ENCODE measurements at regions not wholly inside any gene's neighbourhood (a gene's known extent, or its start where the extent isn't known, plus 50 kb on each side); places are given as distances from the start of the nearest gene placed in this dataset.

- no peak overlapping the region for H3K56ac ChIP-seq (ENCODE audit: extremely low read depth, insufficient read depth, low read length)
- no peak overlapping the region for H4K8ac ChIP-seq (ENCODE audit: low read depth in 2 of 2, low read length in 2 of 2)
- no peak overlapping the region for H3K4me3 ChIP-seq (ENCODE audit: insufficient read depth, low read depth, low read length)
- H2AK5ac ChIP-seq (ENCODE audit: low read depth, low read length) = no peak overlapping the region
- H4K5ac ChIP-seq (ENCODE audit: low read depth, low read length) = no peak overlapping the region
- intact Hi-C loops (cut with micrococcal nuclease) (no loop called here), in situ Hi-C loops (cut with MboI; ENCODE audit: low sequenced_read_pairs) (loop anchor here (10.0 kb wide), 1 partner anchor 911 kb away; no protein-coding TSS in a partner anchor), dilution Hi-C loops (cut with HindIII; ENCODE audit: low sequenced_read_pairs, unreplicated experiment) (no loop called here)
- 12% methylated on average over 4 of the region's 13 CpGs; no CpG with 5 or more reads in 1 of the 2 experiments for WGBS, 2 experiments (ENCODE audit: extremely low coverage in 2 of 2, insufficient read length in 1 of 2)
- H3K9me1 ChIP-seq (ENCODE audit: insufficient read depth, low read length) = no peaks in the 10 kb centered on the region
- H3K9ac ChIP-seq (ENCODE audit: low read depth, low read length) = no peak overlapping the region
- H3K4me1 ChIP-seq (ENCODE audit: control insufficient read depth, insufficient read depth, low read length) = no peaks in the 10 kb centered on the region
- no peak overlapping the region for H3K27ac ChIP-seq (ENCODE audit: insufficient read depth, low read length)
- no peak overlapping the region for H2BK120ac ChIP-seq (ENCODE audit: low read depth, low read length)
- H3K36me3 ChIP-seq (ENCODE audit: control insufficient read depth, insufficient read depth, low read length) = no peaks in the 10 kb centered on the region
- no peak overlapping the region for H2AFZ ChIP-seq (replicated peaks; ENCODE audit: low read length, poor library complexity)
- no peaks in the 10 kb centered on the region for H4K20me1 ChIP-seq (ENCODE audit: insufficient read depth, low read length)
- ChIA-PET POLR2A (ENCODE audit: unreplicated experiment) (no interaction called here), CTCF (no interaction called here)
- H2BK15ac ChIP-seq (ENCODE audit: low read depth, low read length) = no peak overlapping the region
- no peak overlapping the region for H3K14ac ChIP-seq (replicated peaks; ENCODE audit: low read depth, low read length)
- H3K18ac ChIP-seq (ENCODE audit: low read depth, low read length) = no peak overlapping the region
- TF ChIP-seq RAD21 (IDR thresholded peaks at IDR 0.05; ENCODE audit: low read length) = no peak
- ATAC-seq (ENCODE audit: low read depth) = peak; percentile 38; the same call in 1 of the 2 replicates
- H4K91ac ChIP-seq (ENCODE audit: insufficient read depth, low read depth, low read length) = no peak overlapping the region
- H3K79me1 ChIP-seq (ENCODE audit: low read depth in 1 of 2, low read length in 2 of 2) = no peaks in the 10 kb centered on the region
- H3K27me3 ChIP-seq (ENCODE audit: control insufficient read depth, insufficient read depth, low read length) = peaks cover 54% of the 10 kb centered on the region
- no peak overlapping the region for H2AK9ac ChIP-seq (replicated peaks; ENCODE audit: low read depth, low read length, poor library complexity)
- no peak overlapping the region for H3K4ac ChIP-seq (ENCODE audit: low read depth, low read length)
- no TSS peak for BruUV-seq (replicated peaks)
- peak; percentile 34 for DNase-seq
- no peaks in the 10 kb centered on the region for H3K9me3 ChIP-seq (ENCODE audit: control insufficient read depth, insufficient read depth, low read length)
- H2BK5ac ChIP-seq (ENCODE audit: low read depth, low read length, poor library complexity, severe bottlenecking) = no peak overlapping the region
- H3K4me2 ChIP-seq (ENCODE audit: low read depth, low read length) = no peak overlapping the region
- H2BK20ac ChIP-seq (ENCODE audit: low read depth, low read length) = no peak overlapping the region
- no peak overlapping the region for H3K23ac ChIP-seq (ENCODE audit: low read depth, low read length)
Measured at GRCh38 chr15:69573815-69574475, 121.3 kb downstream of the RPLP1 start.
